OCI-LY1 (cell line): ENCODE measurements at regions not wholly inside any gene's neighbourhood (a gene's known extent, or its start where the extent isn't known, plus 50 kb on each side); places are given as distances from the start of the nearest gene placed in this dataset.

Experiments
- H2AFZ ChIP-seq: fragments of 200-600 bp; sonication (generic), shearing (Covaris generic); 2 replicates; pipeline ENCODE4 v1.6.0; 2014; ENCODE audit warnings: antibody characterized with exemption, mild to moderate bottlenecking, low read length
- H3F3A ChIP-seq: fragments of 200-600 bp; sonication (generic), shearing (Covaris generic); 2 replicates; pipeline ENCODE4 v1.6.0; 2014; ENCODE audit warnings: mild to moderate bottlenecking, antibody characterized with exemption, low read length, moderate library complexity; ENCODE audit not compliant: insufficient read depth
- H3K27ac ChIP-seq: fragments of 200-600 bp; sonication (generic); 2 replicates; pipeline ENCODE4 v1.5.1; 2014; ENCODE audit warnings: low read length, mixed run types, mild to moderate bottlenecking, low read depth; ENCODE audit not compliant: poor library complexity, severe bottlenecking
- H3K27me3 ChIP-seq: fragments of 200-600 bp; sonication (generic); 2 replicates; pipeline ENCODE4 v1.6.0; 2014; ENCODE audit warnings: antibody characterized with exemption, mild to moderate bottlenecking, low read length, moderate library complexity; ENCODE audit not compliant: insufficient read depth
- H3K36me3 ChIP-seq: fragments of 200-600 bp; sonication (generic); 2 replicates; pipeline ENCODE4 v1.6.1; 2014; ENCODE audit warnings: mild to moderate bottlenecking, antibody characterized with exemption, low read length, moderate library complexity, mixed read lengths; ENCODE audit not compliant: insufficient read depth
- H3K4me1 ChIP-seq: fragments of 200-600 bp; sonication (generic); 2 replicates; pipeline ENCODE4 v1.5.1; 2014; ENCODE audit warnings: mild to moderate bottlenecking, low read length, moderate library complexity; ENCODE audit not compliant: insufficient read depth, severe bottlenecking
- H3K4me2 ChIP-seq: fragments of 200-600 bp; sonication (generic), shearing (Covaris generic); 2 replicates; pipeline ENCODE4 v1.6.1; 2014; ENCODE audit warnings: low read length
- H3K4me3 ChIP-seq: fragments of 200-600 bp; sonication (generic); 2 replicates; pipeline ENCODE4 v1.5.1; 2014; ENCODE audit warnings: low read length, low read depth, mild to moderate bottlenecking, mixed read lengths; ENCODE audit not compliant: poor library complexity, severe bottlenecking
- H3K79me2 ChIP-seq: fragments of 200-600 bp; shearing (Covaris generic); 2 replicates; pipeline ENCODE4 v1.6.1; 2016; ENCODE audit warnings: mixed run types, low read length, mixed read lengths; ENCODE audit not compliant: insufficient read depth
- H3K9ac ChIP-seq: fragments of 200-600 bp; sonication (generic), shearing (Covaris generic); 2 replicates; pipeline ENCODE4 v1.6.1; 2014; ENCODE audit warnings: mild to moderate bottlenecking, low read length, mixed read lengths
- H3K9me2 ChIP-seq: fragments of 200-600 bp; sonication (generic), shearing (Covaris generic); 2 replicates; pipeline ENCODE4 v1.6.1; 2014; ENCODE audit warnings: low read depth, mild to moderate bottlenecking, low read length, mixed read lengths
- H3K9me3 ChIP-seq: fragments of 200-600 bp; shearing (Covaris generic); 2 replicates; pipeline ENCODE4 v1.6.1; 2014; ENCODE audit warnings: low read length, mixed read lengths
- H4K20me1 ChIP-seq: fragments of 200-600 bp; sonication (generic), shearing (Covaris generic); 2 replicates; pipeline ENCODE4 v1.6.0; 2016; ENCODE audit warnings: mild to moderate bottlenecking, low read length; ENCODE audit not compliant: insufficient read depth
- CTCF ChIP-seq: fragments of 200-600 bp; sonication (generic), shearing (Covaris generic); IDR thresholded peaks from 2 replicates; pipeline ENCODE4 v1.5.1; 2017; ENCODE audit warnings: mild to moderate bottlenecking, antibody characterized with exemption, low read length, moderate library complexity, mixed read lengths
- EZH2 ChIP-seq: fragments of 200-600 bp; sonication (generic), shearing (Covaris generic); IDR thresholded peaks from 2 replicates; pipeline ENCODE4 v1.8.0; 2017; ENCODE audit warnings: borderline replicate concordance, mixed run types, mild to moderate bottlenecking, antibody characterized with exemption, low read length, moderate library complexity, mixed read lengths

- Histone ChIP-seq H3K4me2 (no peak overlapping the region), H4K20me1 (no peaks in the 10 kb centered on the region), H3K79me2 (no peaks in the 10 kb centered on the region), H3K27me3 (no peaks in the 10 kb centered on the region), H3K9ac (no peak overlapping the region), H3K4me1 (no peaks in the 10 kb centered on the region), H3K9me2 (no peaks in the 10 kb centered on the region), H3K36me3 (no peaks in the 10 kb centered on the region), H3K4me3 (no peak overlapping the region), H3K9me3 (no peaks in the 10 kb centered on the region), H2AFZ (no peak overlapping the region), H3F3A (no peaks in the 10 kb centered on the region), H3K27ac (no peak overlapping the region)
- no peak for TF ChIP-seq EZH2
- no peak for TF ChIP-seq CTCF
These were observed 554.9 kb downstream of the CDH26 start for GRCh38 chr20:60513141-60513540.

- Histone ChIP-seq H3K9me2 (no peaks in the 10 kb centered on the region), H3K36me3 (no peaks in the 10 kb centered on the region), H3K4me2 (no peak overlapping the region), H2AFZ (no peak overlapping the region), H3F3A (no peaks in the 10 kb centered on the region), H3K4me3 (no peak overlapping the region), H3K79me2 (no peaks in the 10 kb centered on the region), H3K9ac (no peak overlapping the region), H3K27me3 (no peaks in the 10 kb centered on the region), H4K20me1 (no peaks in the 10 kb centered on the region), H3K9me3 (no peaks in the 10 kb centered on the region), H3K4me1 (no peaks in the 10 kb centered on the region), H3K27ac (no peak overlapping the region)
- no peak for TF ChIP-seq EZH2
- no peak for TF ChIP-seq CTCF
These were observed 558.2 kb downstream of the CDH26 start for GRCh38 chr20:60516442-60516841.

- no peaks in the 10 kb centered on the region for H3K36me3 ChIP-seq
- no peak for TF ChIP-seq CTCF
- no peak for TF ChIP-seq EZH2
- no peaks in the 10 kb centered on the region for H3K4me1 ChIP-seq
- H3K9me2 ChIP-seq: no peaks in the 10 kb centered on the region
- H3K4me2 ChIP-seq: no peak overlapping the region
- no peak overlapping the region for H3K9ac ChIP-seq
- H3K4me3 ChIP-seq: no peak overlapping the region
- no peak overlapping the region for H2AFZ ChIP-seq
- no peak overlapping the region for H3K27ac ChIP-seq
- H3K79me2 ChIP-seq: no peaks in the 10 kb centered on the region
- H4K20me1 ChIP-seq: no peaks in the 10 kb centered on the region
- no peaks in the 10 kb centered on the region; the same call in 1 of the 2 replicates for H3K27me3 ChIP-seq
- no peaks in the 10 kb centered on the region for H3F3A ChIP-seq
- no peaks in the 10 kb centered on the region for H3K9me3 ChIP-seq
These were observed 559.8 kb downstream of the CDH26 start for GRCh38 chr20:60518022-60518421.
